Immature natural killer cell (primary cell): ENCODE measurements at regions not wholly inside any gene's neighbourhood (a gene's known extent, or its start where the extent isn't known, plus 50 kb on each side); places are given as distances from the start of the nearest gene placed in this dataset.

Experiments
- DNase-seq, 3 donors: peaks; one replicate each; pipeline ENCODE4 v3.0.0; 2022; ENCODE audit warnings: mixed read lengths in 1 of 3
- H3K27ac Mint-ChIP-seq, 6 donors: one replicate each; pipeline ENCODE4 v1.8.0; 2020; ENCODE audit warnings: mixed read lengths in 6 of 6, mild to moderate bottlenecking in 5 of 6, inconsistent platforms in 4 of 6, moderate library complexity in 3 of 6
- H3K27me3 Mint-ChIP-seq, 3 donors: one replicate each; pipeline ENCODE4 v1.8.0; 2020 to 2021; ENCODE audit warnings: low read depth in 3 of 3, mild to moderate bottlenecking in 3 of 3, mixed read lengths in 3 of 3, moderate library complexity in 3 of 3, inconsistent platforms in 1 of 3
- H3K36me3 Mint-ChIP-seq, 3 donors: one replicate each; pipeline ENCODE4 v1.8.0; 2020; ENCODE audit warnings: mixed read lengths in 3 of 3, inconsistent platforms in 2 of 3, mild to moderate bottlenecking in 2 of 3
- H3K4me1 Mint-ChIP-seq, 2 donors: one replicate each; pipeline ENCODE4 v1.8.0; 2020; ENCODE audit warnings: inconsistent platforms in 2 of 2, mild to moderate bottlenecking in 2 of 2, mixed read lengths in 2 of 2, moderate library complexity in 1 of 2
- H3K4me3 Mint-ChIP-seq, 5 donors: one replicate each; pipeline ENCODE4 v1.8.0; 2020; ENCODE audit warnings: mild to moderate bottlenecking in 5 of 5, mixed read lengths in 5 of 5, inconsistent platforms in 3 of 5, moderate library complexity in 3 of 5
- H3K9me3 Mint-ChIP-seq, 6 donors: one replicate each; pipeline ENCODE4 v1.8.0; 2020; ENCODE audit warnings: mild to moderate bottlenecking in 6 of 6, mixed read lengths in 6 of 6, inconsistent platforms in 4 of 6, moderate library complexity in 3 of 6

DNA sequence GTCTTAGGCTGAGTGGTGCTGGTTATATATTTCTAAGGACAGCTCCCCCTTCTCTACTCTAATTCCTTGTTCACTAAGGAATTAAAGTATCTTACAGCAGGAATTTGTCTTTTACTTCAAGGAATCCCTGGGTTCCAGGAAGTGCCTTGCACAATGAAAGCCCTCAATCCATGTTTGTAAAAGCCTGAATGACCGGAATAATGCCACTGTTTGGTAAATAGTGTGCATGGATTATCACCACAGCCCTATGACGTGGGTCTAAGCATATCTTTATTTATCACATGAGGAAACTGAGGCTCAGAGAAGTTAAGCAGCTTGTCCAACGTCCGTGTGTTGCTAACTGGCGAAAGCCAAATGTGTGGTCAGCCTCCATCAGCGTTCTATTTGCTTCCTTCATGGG, 135.7 kb upstream of the NAV2 start:
- Mint-ChIP-seq H3K27ac (no peak overlapping the region), H3K36me3 (no peaks in the 10 kb centered on the region), H3K4me1 (no peaks in the 10 kb centered on the region), H3K9me3 (no peaks in the 10 kb centered on the region), H3K4me3 (no peak overlapping the region), H3K27me3 (peaks cover 0 to 3% (median 3%) of the 10 kb centered on the region in 3 donors)
- DNase-seq: no peak

- Mint-ChIP-seq H3K4me3 (no peak overlapping the region), H3K27me3 (peaks cover 0 to 3% (median 3%) of the 10 kb centered on the region in 3 donors), H3K36me3 (no peaks in the 10 kb centered on the region), H3K27ac (no peak overlapping the region), H3K9me3 (no peaks in the 10 kb centered on the region), H3K4me1 (no peaks in the 10 kb centered on the region)
- DNase-seq: no peak
Measured at GRCh38 chr11:19576054-19576453, 136.6 kb upstream of the NAV2 start.

GRCh38 chr11:19574916-19575315, 137.7 kb upstream of the NAV2 start:
- no peaks in the 10 kb centered on the region for H3K4me1 Mint-ChIP-seq
- H3K27ac Mint-ChIP-seq: no peak overlapping the region
- no peak for DNase-seq
- no peaks in the 10 kb centered on the region for H3K36me3 Mint-ChIP-seq
- no peaks in the 10 kb centered on the region for H3K9me3 Mint-ChIP-seq
- no peak overlapping the region for H3K4me3 Mint-ChIP-seq
- peaks cover 1 to 3% (median 3%) of the 10 kb centered on the region in 3 donors for H3K27me3 Mint-ChIP-seq

GRCh38 chr11:19573666-19574065, 139.0 kb upstream of the NAV2 start:
- Mint-ChIP-seq H3K27me3 (peaks cover 3 to 4% (median 3%) of the 10 kb centered on the region in 3 donors), H3K36me3 (no peaks in the 10 kb centered on the region), H3K4me3 (no peak overlapping the region), H3K9me3 (no peaks in the 10 kb centered on the region), H3K4me1 (no peaks in the 10 kb centered on the region), H3K27ac (no peak overlapping the region)
- DNase-seq: no peak

DNA sequence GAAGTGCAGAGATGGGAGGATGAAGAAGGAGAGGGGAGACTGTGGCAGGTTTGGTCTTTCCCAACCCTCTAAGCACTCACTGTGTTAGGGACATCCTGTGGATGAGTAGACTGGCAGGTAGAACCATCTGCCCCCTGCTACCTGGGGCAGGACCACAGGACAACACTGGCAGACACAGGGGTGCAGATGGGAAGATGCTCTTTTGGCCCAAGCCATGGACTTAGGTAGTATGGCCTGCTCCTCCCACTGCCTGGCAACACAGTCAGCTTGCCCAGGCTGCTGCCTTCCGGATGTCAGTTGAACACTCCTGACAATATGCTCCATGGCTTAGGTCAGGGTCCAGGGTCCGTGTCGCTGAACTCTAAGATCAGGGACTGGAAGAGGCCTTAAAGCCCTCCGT, 140.7 kb upstream of the NAV2 start:
- H3K27ac Mint-ChIP-seq: no peak overlapping the region
- DNase-seq: no peak
- H3K27me3 Mint-ChIP-seq: peaks cover 2 to 14% (median 4%) of the 10 kb centered on the region in 3 donors
- no peaks in the 10 kb centered on the region for H3K36me3 Mint-ChIP-seq
- H3K4me1 Mint-ChIP-seq: no peaks in the 10 kb centered on the region
- no peak overlapping the region for H3K4me3 Mint-ChIP-seq
- H3K9me3 Mint-ChIP-seq: no peaks in the 10 kb centered on the region

GRCh38 chr11:19570889-19571288, 141.7 kb upstream of the NAV2 start:
- Mint-ChIP-seq H3K9me3 (no peaks in the 10 kb centered on the region), H3K4me3 (no peak overlapping the region), H3K27ac (no peak overlapping the region), H3K27me3 (peaks cover 1 to 14% (median 2%) of the 10 kb centered on the region in 3 donors), H3K36me3 (no peaks in the 10 kb centered on the region), H3K4me1 (no peaks in the 10 kb centered on the region)
- no peak for DNase-seq

DNA sequence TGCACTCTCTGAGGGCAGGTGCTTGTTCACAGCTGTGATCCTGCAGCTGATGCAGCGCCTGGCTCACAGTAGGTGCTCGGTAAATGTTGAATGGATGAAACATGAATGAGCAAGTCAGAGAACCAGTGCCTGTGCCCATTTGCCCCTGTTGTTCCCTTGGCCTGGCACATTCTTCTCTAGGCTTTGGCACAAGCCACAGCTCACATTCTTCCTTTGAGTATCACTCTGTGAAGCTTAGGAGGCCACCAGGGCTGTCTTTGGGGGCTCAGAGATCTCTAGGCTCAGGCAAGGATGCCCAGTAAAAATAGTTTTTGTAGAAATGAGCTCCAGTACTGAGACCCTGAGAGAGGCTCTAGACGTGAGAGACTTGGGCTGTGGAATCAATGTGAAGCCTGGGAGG, 144.6 kb upstream of the NAV2 start:
- peaks cover 2 to 14% (median 2%) of the 10 kb centered on the region in 3 donors for H3K27me3 Mint-ChIP-seq
- H3K4me3 Mint-ChIP-seq: no peak overlapping the region
- no peak for DNase-seq
- H3K36me3 Mint-ChIP-seq: no peaks in the 10 kb centered on the region
- no peaks in the 10 kb centered on the region for H3K9me3 Mint-ChIP-seq
- H3K4me1 Mint-ChIP-seq: no peaks in the 10 kb centered on the region
- no peak overlapping the region for H3K27ac Mint-ChIP-seq

- H3K4me1 Mint-ChIP-seq: no peaks in the 10 kb centered on the region
- H3K27ac Mint-ChIP-seq: no peak overlapping the region
- no peak overlapping the region for H3K4me3 Mint-ChIP-seq
- DNase-seq: no peak
- peaks cover 2 to 14% (median 2%) of the 10 kb centered on the region in 3 donors for H3K27me3 Mint-ChIP-seq
- H3K36me3 Mint-ChIP-seq: no peaks in the 10 kb centered on the region
- H3K9me3 Mint-ChIP-seq: no peaks in the 10 kb centered on the region
Measured at GRCh38 chr11:19566583-19567379, 145.9 kb upstream of the NAV2 start.

- no peak for DNase-seq
- H3K27ac Mint-ChIP-seq: no peak overlapping the region
- peaks cover 2 to 14% (median 2%) of the 10 kb centered on the region in 3 donors for H3K27me3 Mint-ChIP-seq
- no peaks in the 10 kb centered on the region for H3K9me3 Mint-ChIP-seq
- no peaks in the 10 kb centered on the region for H3K36me3 Mint-ChIP-seq
- H3K4me3 Mint-ChIP-seq: no peak overlapping the region
- H3K4me1 Mint-ChIP-seq: no peaks in the 10 kb centered on the region
Measured at GRCh38 chr11:19565639-19566038, 147.0 kb upstream of the NAV2 start.

DNA sequence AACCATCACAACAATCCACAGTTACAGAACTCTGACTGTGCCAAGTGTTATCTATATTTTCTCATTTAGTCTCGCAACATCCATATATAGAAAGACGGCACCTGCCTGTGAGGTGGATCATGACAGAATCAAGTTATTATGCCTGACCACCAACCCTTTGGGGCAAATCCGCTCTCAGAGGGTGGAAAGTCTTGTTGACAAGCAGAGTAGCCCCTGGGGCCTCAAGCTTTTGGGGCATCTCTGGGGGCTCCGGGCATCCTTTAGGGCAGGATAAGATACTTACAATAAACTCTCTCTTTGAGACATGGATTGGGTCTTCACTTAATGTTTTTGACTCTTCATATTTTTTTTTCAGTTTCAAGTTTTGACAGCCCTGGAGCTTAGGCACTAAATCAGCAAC, 150.5 kb upstream of the NAV2 start:
- Mint-ChIP-seq H3K36me3 (no peaks in the 10 kb centered on the region), H3K27me3 (peaks cover 0 to 3% (median 0%) of the 10 kb centered on the region in 3 donors), H3K4me1 (no peaks in the 10 kb centered on the region), H3K9me3 (no peaks in the 10 kb centered on the region), H3K4me3 (no peak overlapping the region), H3K27ac (no peak overlapping the region)
- no peak for DNase-seq

DNA sequence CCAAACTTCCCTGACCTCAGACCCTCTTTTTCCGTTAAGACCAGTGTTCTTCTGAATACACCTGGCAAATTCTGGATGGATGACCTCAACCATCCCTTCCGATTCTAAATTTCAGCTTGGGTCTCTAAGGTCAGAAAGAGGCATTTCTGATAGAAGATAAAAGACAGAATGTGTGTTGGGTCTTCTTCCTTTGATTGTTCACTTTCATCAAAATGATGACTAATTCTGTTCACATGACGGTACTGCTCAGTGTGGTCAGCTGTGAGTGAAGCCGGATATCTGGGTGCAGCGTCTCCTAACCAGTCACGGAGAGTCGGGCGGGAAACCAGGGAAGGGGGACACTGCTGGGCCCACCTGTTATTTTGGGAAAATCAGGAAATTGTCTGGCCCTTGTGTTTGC, 151.6 kb upstream of the NAV2 start:
- Mint-ChIP-seq H3K4me1 (no peaks in the 10 kb centered on the region), H3K27me3 (peaks cover 0 to 5% (median 0%) of the 10 kb centered on the region in 3 donors), H3K9me3 (no peaks in the 10 kb centered on the region), H3K27ac (no peak overlapping the region), H3K36me3 (no peaks in the 10 kb centered on the region), H3K4me3 (no peak overlapping the region)
- DNase-seq: no peak

DNA sequence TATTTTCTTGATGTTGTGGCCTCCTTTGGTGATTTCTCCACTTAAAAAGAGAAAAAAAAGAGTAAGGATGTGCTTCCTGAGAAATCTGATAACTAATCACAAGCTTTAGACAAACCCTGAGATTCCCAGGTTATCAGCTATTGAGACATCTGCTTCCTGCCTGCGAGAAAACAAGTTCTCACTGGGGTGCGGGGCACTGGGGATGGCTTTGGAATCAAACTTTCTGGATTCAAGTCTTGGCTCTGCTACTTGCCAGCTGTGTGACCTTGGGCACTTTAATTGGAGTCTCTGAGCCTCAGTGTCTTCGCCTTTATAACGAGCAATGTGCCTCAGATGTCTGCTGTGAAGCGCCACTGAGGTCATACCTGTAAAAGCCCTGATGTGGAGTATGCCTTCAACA, 152.5 kb upstream of the NAV2 start:
- H3K36me3 Mint-ChIP-seq: no peaks in the 10 kb centered on the region
- no peaks in the 10 kb centered on the region for H3K9me3 Mint-ChIP-seq
- H3K27me3 Mint-ChIP-seq: peaks cover 0 to 6% (median 0%) of the 10 kb centered on the region in 3 donors
- no peak overlapping the region for H3K4me3 Mint-ChIP-seq
- no peaks in the 10 kb centered on the region for H3K4me1 Mint-ChIP-seq
- no peak for DNase-seq
- no peak overlapping the region for H3K27ac Mint-ChIP-seq

DNA sequence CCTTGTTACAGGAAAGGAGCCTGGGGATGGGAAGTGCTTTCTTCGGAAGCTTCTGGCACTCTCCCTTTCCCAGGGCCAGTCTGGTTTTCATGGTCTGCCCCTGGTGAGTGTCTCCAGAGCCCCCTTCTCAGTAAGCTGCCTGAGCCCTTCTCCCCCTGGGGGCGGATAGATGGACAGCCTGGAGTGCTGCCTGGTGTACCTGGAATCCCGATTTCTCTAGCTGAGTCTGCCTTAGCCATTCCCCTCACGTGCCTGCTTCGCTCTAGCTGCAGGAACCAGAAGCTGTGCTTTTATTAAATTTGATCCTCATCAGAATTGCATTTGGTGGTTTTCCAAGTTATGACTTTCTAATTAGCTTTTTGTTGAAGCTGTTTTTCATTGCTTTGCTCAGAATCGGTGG, 152.9 kb upstream of the NAV2 start:
- H3K4me3 Mint-ChIP-seq: no peak overlapping the region
- H3K9me3 Mint-ChIP-seq: no peaks in the 10 kb centered on the region
- peaks cover 0 to 6% (median 0%) of the 10 kb centered on the region in 3 donors for H3K27me3 Mint-ChIP-seq
- DNase-seq: no peak
- no peaks in the 10 kb centered on the region for H3K36me3 Mint-ChIP-seq
- no peaks in the 10 kb centered on the region for H3K4me1 Mint-ChIP-seq
- no peak overlapping the region for H3K27ac Mint-ChIP-seq

GRCh38 chr11:19558189-19558986, 154.2 kb upstream of the NAV2 start:
- Mint-ChIP-seq H3K4me1 (no peaks in the 10 kb centered on the region), H3K9me3 (no peaks in the 10 kb centered on the region), H3K27me3 (peaks cover 0 to 5% (median 2%) of the 10 kb centered on the region in 3 donors), H3K4me3 (no peak overlapping the region), H3K27ac (no peak overlapping the region), H3K36me3 (no peaks in the 10 kb centered on the region)
- no peak for DNase-seq
